Right lobe of liver (tissue), 4 donors: ENCODE measurements at regions not wholly inside any gene's neighbourhood (a gene's known extent, or its start where the extent isn't known, plus 50 kb on each side); places are given as distances from the start of the nearest gene placed in this dataset.

Source experiments
- POLR2A ChIP-seq: fragments of 450-650 bp; IDR thresholded peaks from one replicate; pipeline ENCODE4 v1.6.1; 2017; ENCODE audit warnings: antibody characterized with exemption, mild to moderate bottlenecking
- TF ChIP-seq, protein P1 (sequence below), 4 donors: fragments of 200-600 bp in 3 of 4; fragments of 450-650 bp in 1 of 4; IDR thresholded peaks; one replicate each; pipeline versions ENCODE4 v1.5.1 to v1.8.0; 2016 to 2022; ENCODE audit warnings: antibody characterized with exemption in 4 of 4, mild to moderate bottlenecking in 2 of 4
- donor health status: DM: no; HTN: no; CAD: no.
- donor health status: DM: no; HTN: no; CAD: no.
- donor health status: DM: no; HTN: yes; CAD: no.

- TF ChIP-seq, protein P1, sequence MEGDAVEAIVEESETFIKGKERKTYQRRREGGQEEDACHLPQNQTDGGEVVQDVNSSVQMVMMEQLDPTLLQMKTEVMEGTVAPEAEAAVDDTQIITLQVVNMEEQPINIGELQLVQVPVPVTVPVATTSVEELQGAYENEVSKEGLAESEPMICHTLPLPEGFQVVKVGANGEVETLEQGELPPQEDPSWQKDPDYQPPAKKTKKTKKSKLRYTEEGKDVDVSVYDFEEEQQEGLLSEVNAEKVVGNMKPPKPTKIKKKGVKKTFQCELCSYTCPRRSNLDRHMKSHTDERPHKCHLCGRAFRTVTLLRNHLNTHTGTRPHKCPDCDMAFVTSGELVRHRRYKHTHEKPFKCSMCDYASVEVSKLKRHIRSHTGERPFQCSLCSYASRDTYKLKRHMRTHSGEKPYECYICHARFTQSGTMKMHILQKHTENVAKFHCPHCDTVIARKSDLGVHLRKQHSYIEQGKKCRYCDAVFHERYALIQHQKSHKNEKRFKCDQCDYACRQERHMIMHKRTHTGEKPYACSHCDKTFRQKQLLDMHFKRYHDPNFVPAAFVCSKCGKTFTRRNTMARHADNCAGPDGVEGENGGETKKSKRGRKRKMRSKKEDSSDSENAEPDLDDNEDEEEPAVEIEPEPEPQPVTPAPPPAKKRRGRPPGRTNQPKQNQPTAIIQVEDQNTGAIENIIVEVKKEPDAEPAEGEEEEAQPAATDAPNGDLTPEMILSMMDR (IDR thresholded peaks at IDR 0.05), result no peak
- TF ChIP-seq POLR2A, result no peak
Measured at GRCh38 chr12:93149229-93149628, 220.1 kb upstream of the EEA1 start.
